ENCODE measurements at regions not wholly inside any gene's neighbourhood (a gene's known extent, or its start where the extent isn't known, plus 50 kb on each side); places are given as distances from the start of the nearest gene placed in this dataset.

DNA sequence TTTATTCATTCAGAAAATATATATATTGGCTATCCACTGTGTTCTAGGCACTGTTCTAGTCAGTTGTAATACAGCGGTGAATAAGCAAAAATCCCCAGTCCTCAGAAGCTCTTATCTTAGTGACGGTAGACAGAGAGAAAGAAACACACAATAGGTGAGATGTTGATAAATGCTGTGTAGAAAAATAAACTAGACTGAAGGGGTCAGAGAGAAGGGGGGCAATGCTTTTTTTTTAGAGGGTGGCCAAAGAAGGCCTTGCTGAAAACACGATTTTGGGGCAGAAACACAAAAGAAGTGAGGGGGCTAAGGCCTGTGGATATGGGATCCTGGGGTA, 68.0 kb upstream of the MBOAT1 start:
- H3K27me3 ChIP-seq (ENCODE audit: control insufficient read depth in 2 of 2, insufficient read depth in 2 of 2, low read length in 2 of 2): no peaks in the 10 kb centered on the region
- H3K27ac ChIP-seq (ENCODE audit: low read depth in 2 of 2, low read length in 2 of 2): no peak overlapping the region
- no peaks in the 10 kb centered on the region for H3K36me3 ChIP-seq (ENCODE audit: control insufficient read depth in 2 of 2, insufficient read depth in 2 of 2, low read length in 2 of 2)
- H3K4me1 ChIP-seq (ENCODE audit: control insufficient read depth in 2 of 2, insufficient read depth in 2 of 2, low read length in 2 of 2): no peaks in the 10 kb centered on the region
- H3K4me3 ChIP-seq (ENCODE audit: low read length in 2 of 2): no peak overlapping the region
- H3K9me3 ChIP-seq (ENCODE audit: control insufficient read depth in 2 of 2, low read length in 2 of 2): no peaks in the 10 kb centered on the region
- H3K9ac ChIP-seq (ENCODE audit: low read depth in 1 of 2, low read length in 2 of 2): no peak overlapping the region

DNA sequence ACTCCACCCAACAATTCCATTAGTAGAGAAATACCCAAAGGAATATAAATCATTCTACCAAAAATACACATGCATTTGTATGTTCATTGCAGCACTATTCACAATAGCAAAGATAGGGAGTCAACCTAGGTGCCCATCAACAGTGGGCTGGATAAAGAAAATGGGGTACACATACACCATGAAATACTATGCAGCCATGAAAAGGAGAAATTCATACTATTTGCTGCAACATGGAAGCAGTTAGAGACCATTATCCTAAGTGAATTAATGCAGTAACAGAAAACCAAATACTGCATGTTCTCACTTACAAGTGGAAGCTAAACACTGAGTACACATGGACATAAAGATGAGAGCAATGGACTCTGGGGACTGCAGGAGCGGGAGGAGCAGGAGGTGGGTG, 72.4 kb upstream of the MBOAT1 start:
- Histone ChIP-seq H3K4me1 (ENCODE audit: control insufficient read depth in 2 of 2, insufficient read depth in 2 of 2, low read length in 2 of 2) (no peaks in the 10 kb centered on the region), H3K4me3 (ENCODE audit: low read length in 2 of 2) (no peak overlapping the region), H3K27me3 (ENCODE audit: control insufficient read depth in 2 of 2, insufficient read depth in 2 of 2, low read length in 2 of 2) (no peaks in the 10 kb centered on the region), H3K9me3 (ENCODE audit: control insufficient read depth in 2 of 2, low read length in 2 of 2) (no peaks in the 10 kb centered on the region), H3K36me3 (ENCODE audit: control insufficient read depth in 2 of 2, insufficient read depth in 2 of 2, low read length in 2 of 2) (no peaks in the 10 kb centered on the region), H3K9ac (ENCODE audit: low read depth in 1 of 2, low read length in 2 of 2) (no peak overlapping the region), H3K27ac (ENCODE audit: low read depth in 2 of 2, low read length in 2 of 2) (no peak overlapping the region)

DNA sequence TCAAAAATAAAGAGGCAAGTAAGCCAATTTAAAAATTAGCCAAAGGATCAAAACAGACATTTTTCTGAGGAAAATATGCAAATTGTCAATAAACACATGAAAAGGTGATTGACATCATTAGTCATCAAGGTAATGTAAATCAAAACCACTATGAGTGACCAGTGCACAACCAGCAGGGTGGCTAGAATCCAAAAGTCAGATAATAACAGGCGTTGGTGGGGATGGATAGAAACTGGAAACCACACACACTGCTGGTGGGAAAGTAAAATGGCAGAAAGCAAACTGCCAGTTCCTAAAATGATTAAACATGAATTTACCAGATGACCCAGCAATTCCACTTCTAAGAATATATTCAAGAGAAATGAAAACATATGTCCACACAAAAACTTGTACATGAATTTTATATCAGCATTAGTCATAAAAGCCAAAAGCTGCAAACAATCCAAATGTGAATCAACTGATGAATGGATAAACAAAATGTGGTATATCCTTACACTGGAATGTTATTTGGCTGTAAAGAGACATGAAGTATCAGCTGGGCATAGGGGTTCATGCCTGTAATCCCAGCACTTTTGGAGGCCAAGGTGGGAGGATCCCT, 74.8 kb upstream of the MBOAT1 start:
- no peaks in the 10 kb centered on the region for H3K9me3 ChIP-seq (ENCODE audit: control insufficient read depth in 2 of 2, low read length in 2 of 2)
- no peaks in the 10 kb centered on the region for H3K36me3 ChIP-seq (ENCODE audit: control insufficient read depth in 2 of 2, insufficient read depth in 2 of 2, low read length in 2 of 2)
- no peak overlapping the region for H3K4me3 ChIP-seq (ENCODE audit: low read length in 2 of 2)
- peaks cover 0 to 1% of the 10 kb centered on the region in 2 donors for H3K4me1 ChIP-seq (ENCODE audit: control insufficient read depth in 2 of 2, insufficient read depth in 2 of 2, low read length in 2 of 2)
- no peaks in the 10 kb centered on the region for H3K27me3 ChIP-seq (ENCODE audit: control insufficient read depth in 2 of 2, insufficient read depth in 2 of 2, low read length in 2 of 2)
- H3K9ac ChIP-seq (ENCODE audit: low read depth in 1 of 2, low read length in 2 of 2): no peak overlapping the region
- no peak overlapping the region for H3K27ac ChIP-seq (ENCODE audit: low read depth in 2 of 2, low read length in 2 of 2)

DNA sequence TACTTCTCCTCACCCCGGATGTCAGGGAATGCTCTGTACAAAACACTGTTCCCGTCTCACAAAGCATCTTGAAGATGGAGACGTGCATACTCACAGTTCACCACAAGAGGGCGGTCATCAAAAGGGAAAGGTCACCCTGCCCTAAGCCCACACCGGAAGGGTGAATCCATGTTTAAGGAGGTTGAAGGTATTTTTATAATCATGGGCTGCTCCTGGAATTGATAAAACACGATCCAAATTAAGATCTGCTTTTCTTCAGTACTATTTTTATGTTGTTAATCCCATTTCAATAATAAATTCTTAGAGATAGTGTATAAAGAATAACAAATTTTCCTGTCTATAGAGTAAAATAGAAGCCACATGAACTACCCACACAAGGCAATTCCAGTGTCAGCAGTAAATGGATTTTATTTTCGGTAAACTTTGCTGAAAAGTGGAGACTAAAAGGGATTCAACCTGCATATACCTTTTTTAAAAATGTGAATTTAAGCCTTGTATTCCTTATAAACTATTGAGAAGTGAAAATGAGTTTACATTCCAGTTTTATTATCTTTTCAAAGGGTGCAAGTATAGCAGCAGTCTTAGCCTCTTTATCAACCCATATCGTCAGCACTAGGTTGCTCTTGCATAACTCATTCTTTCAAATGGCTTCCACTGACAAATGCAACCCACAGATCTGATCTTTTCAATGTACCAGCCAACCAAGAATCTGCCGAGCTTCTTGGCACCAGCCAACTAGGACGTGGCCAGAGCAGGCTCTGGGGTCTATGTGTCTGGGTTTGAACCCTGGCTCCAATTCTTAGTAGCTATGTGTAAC, 79.7 kb upstream of the MBOAT1 start:
- H3K4me1 ChIP-seq (ENCODE audit: control insufficient read depth in 2 of 2, insufficient read depth in 2 of 2, low read length in 2 of 2): peaks cover 0 to 4% of the 10 kb centered on the region in 2 donors
- no peaks in the 10 kb centered on the region for H3K36me3 ChIP-seq (ENCODE audit: control insufficient read depth in 2 of 2, insufficient read depth in 2 of 2, low read length in 2 of 2)
- no peak overlapping the region for H3K9ac ChIP-seq (ENCODE audit: low read depth in 1 of 2, low read length in 2 of 2)
- H3K9me3 ChIP-seq (ENCODE audit: control insufficient read depth in 2 of 2, low read length in 2 of 2): no peaks in the 10 kb centered on the region
- no peaks in the 10 kb centered on the region for H3K27me3 ChIP-seq (ENCODE audit: control insufficient read depth in 2 of 2, insufficient read depth in 2 of 2, low read length in 2 of 2)
- H3K4me3 ChIP-seq (ENCODE audit: low read length in 2 of 2): no peak overlapping the region
- no peak overlapping the region for H3K27ac ChIP-seq (ENCODE audit: low read depth in 2 of 2, low read length in 2 of 2)

DNA sequence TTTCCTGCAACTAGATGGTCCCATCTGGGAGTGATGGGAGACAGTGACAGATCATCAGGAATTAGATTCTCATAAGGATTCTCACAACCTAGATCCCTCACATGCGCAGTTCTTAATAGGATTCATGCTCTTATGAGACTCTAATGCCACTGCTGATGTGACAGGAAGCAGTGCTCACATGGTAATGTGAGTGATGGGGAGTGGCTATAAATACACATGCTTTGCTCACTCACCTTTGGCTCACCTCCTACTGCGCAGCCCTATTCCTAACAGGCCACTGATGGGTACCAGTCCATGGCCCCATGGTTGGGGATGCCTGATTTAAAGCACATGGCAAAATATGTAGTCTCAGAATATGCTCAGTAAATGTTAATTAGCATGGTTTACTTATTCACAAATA, 80.6 kb upstream of the MBOAT1 start:
- Histone ChIP-seq H3K27me3 (ENCODE audit: control insufficient read depth in 2 of 2, insufficient read depth in 2 of 2, low read length in 2 of 2) (no peaks in the 10 kb centered on the region), H3K9me3 (ENCODE audit: control insufficient read depth in 2 of 2, low read length in 2 of 2) (no peaks in the 10 kb centered on the region), H3K4me1 (ENCODE audit: control insufficient read depth in 2 of 2, insufficient read depth in 2 of 2, low read length in 2 of 2) (peaks cover 0 to 4% of the 10 kb centered on the region in 2 donors), H3K9ac (ENCODE audit: low read depth in 1 of 2, low read length in 2 of 2) (no peak overlapping the region), H3K36me3 (ENCODE audit: control insufficient read depth in 2 of 2, insufficient read depth in 2 of 2, low read length in 2 of 2) (no peaks in the 10 kb centered on the region), H3K4me3 (ENCODE audit: low read length in 2 of 2) (no peak overlapping the region), H3K27ac (ENCODE audit: low read depth in 2 of 2, low read length in 2 of 2) (no peak overlapping the region)

DNA sequence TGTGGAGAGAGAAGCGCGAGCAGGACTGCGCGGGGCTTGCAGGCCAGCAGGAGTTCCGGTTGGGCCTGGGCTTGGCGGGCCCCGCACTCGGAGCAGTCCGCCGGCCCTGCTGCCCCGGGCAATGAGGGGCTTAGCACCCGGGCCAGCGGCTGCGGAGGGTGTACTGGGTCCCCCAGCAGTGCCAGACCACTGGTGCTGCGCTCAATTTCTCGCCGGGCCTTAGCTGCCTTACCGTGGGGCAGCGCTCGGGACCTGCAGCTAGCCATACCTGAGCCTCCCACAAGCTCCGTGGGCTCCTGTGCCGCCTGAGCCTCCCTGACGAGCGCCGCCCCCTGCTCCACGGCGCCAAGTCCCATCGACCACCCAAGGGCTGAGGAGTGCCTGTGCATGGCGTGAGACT, 89.0 kb upstream of the MBOAT1 start:
- H3K9ac ChIP-seq (ENCODE audit: low read depth in 1 of 2, low read length in 2 of 2): no peak overlapping the region

DNA sequence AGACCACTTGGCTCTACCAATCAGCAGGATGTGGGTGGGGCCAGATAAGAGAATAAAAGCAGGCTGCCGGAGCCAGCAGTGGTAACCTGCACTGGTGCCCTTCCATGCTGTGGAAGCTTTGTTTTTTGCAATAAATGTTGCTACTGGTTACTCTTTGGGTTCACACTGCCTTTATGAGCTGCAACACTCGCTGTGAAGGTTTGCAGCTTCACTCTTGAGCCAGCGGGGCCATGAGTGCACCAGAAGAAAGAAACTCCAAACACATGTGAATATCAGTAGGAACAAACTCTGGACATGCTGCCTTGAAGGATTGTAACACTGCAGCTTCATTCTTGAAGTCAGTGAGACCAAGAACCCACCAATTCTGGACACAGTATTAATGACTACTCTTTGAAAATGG, 89.9 kb upstream of the MBOAT1 start:
- H3K27ac ChIP-seq (ENCODE audit: low read depth in 2 of 2, low read length in 2 of 2): no peak overlapping the region
- no peaks in the 10 kb centered on the region for H3K36me3 ChIP-seq (ENCODE audit: control insufficient read depth in 2 of 2, insufficient read depth in 2 of 2, low read length in 2 of 2)
- H3K9me3 ChIP-seq (ENCODE audit: control insufficient read depth in 2 of 2, low read length in 2 of 2): no peaks in the 10 kb centered on the region
- H3K27me3 ChIP-seq (ENCODE audit: control insufficient read depth in 2 of 2, insufficient read depth in 2 of 2, low read length in 2 of 2): no peaks in the 10 kb centered on the region
- no peak overlapping the region for H3K9ac ChIP-seq (ENCODE audit: low read depth in 1 of 2, low read length in 2 of 2)
- H3K4me1 ChIP-seq (ENCODE audit: control insufficient read depth in 2 of 2, insufficient read depth in 2 of 2, low read length in 2 of 2): no peaks in the 10 kb centered on the region
- H3K4me3 ChIP-seq (ENCODE audit: low read length in 2 of 2): no peak overlapping the region

More for the DNA sequence above, 89.0 kb upstream of the MBOAT1 start:
- Histone ChIP-seq H3K27ac (ENCODE audit: low read depth in 2 of 2, low read length in 2 of 2) (no peak overlapping the region), H3K4me3 (ENCODE audit: low read length in 2 of 2) (no peak overlapping the region), H3K4me1 (ENCODE audit: control insufficient read depth in 2 of 2, insufficient read depth in 2 of 2, low read length in 2 of 2) (no peaks in the 10 kb centered on the region), H3K27me3 (ENCODE audit: control insufficient read depth in 2 of 2, insufficient read depth in 2 of 2, low read length in 2 of 2) (no peaks in the 10 kb centered on the region), H3K36me3 (ENCODE audit: control insufficient read depth in 2 of 2, insufficient read depth in 2 of 2, low read length in 2 of 2) (no peaks in the 10 kb centered on the region), H3K9me3 (ENCODE audit: control insufficient read depth in 2 of 2, low read length in 2 of 2) (no peaks in the 10 kb centered on the region)

DNA sequence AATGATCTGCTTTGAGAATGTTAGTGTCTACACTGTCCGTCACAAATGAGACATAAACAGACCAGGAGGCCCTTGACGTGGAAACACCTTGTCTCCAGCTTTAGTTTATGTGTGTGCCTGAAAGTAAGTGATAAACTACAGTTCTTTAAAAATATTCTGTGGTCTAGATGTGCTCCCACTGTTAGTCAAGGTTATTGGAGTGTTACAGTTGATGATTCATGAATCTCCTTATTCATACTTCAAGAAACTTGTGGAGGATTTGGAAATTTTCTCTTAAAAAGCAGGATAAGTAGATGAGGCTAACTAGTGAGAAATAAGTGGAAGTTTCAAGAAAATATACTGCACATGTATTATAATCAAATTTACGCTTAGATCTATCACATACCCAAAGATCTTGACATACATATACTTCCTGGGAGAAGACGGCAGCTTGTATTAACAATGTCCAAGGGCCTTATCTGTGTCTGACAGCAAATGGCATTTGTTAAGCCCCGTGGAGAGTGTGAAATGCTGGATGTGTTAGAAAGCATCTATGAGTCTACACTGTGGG, 90.5 kb upstream of the MBOAT1 start:
- H3K9ac ChIP-seq (ENCODE audit: low read depth in 1 of 2, low read length in 2 of 2): no peak overlapping the region
- no peaks in the 10 kb centered on the region for H3K9me3 ChIP-seq (ENCODE audit: control insufficient read depth in 2 of 2, low read length in 2 of 2)
- no peaks in the 10 kb centered on the region for H3K27me3 ChIP-seq (ENCODE audit: control insufficient read depth in 2 of 2, insufficient read depth in 2 of 2, low read length in 2 of 2)
- H3K27ac ChIP-seq (ENCODE audit: low read depth in 2 of 2, low read length in 2 of 2): no peak overlapping the region
- no peaks in the 10 kb centered on the region for H3K36me3 ChIP-seq (ENCODE audit: control insufficient read depth in 2 of 2, insufficient read depth in 2 of 2, low read length in 2 of 2)
- H3K4me3 ChIP-seq (ENCODE audit: low read length in 2 of 2): no peak overlapping the region
- H3K4me1 ChIP-seq (ENCODE audit: control insufficient read depth in 2 of 2, insufficient read depth in 2 of 2, low read length in 2 of 2): no peaks in the 10 kb centered on the region

DNA sequence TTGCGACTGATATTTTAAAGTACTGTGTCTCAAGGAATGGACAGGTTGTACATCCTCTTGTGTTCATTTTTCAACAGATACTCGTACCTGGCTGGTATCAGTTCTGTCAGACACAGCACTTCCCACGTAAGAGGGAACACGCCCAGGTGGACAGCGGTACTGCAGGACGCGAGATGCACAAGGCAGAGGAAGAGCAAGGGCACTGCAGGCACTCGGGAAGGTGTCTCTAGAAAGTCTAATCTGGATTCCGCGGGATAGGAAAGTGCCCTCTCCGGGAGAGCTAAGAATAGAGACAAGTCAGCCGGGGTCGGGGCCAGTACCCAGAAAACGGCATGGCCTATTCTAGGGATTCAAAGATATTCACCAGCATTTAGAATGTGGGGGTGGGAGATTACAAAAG, 94.2 kb upstream of the MBOAT1 start:
- H3K9ac ChIP-seq (ENCODE audit: low read depth in 1 of 2, low read length in 2 of 2): no peak overlapping the region
- H3K27ac ChIP-seq (ENCODE audit: low read depth in 2 of 2, low read length in 2 of 2): no peak overlapping the region
- no peak overlapping the region for H3K4me3 ChIP-seq (ENCODE audit: low read length in 2 of 2)
- no peaks in the 10 kb centered on the region for H3K4me1 ChIP-seq (ENCODE audit: control insufficient read depth in 2 of 2, insufficient read depth in 2 of 2, low read length in 2 of 2)
- no peaks in the 10 kb centered on the region for H3K36me3 ChIP-seq (ENCODE audit: control insufficient read depth in 2 of 2, insufficient read depth in 2 of 2, low read length in 2 of 2)
- H3K27me3 ChIP-seq (ENCODE audit: control insufficient read depth in 2 of 2, insufficient read depth in 2 of 2, low read length in 2 of 2): no peaks in the 10 kb centered on the region
- no peaks in the 10 kb centered on the region for H3K9me3 ChIP-seq (ENCODE audit: control insufficient read depth in 2 of 2, low read length in 2 of 2)

DNA sequence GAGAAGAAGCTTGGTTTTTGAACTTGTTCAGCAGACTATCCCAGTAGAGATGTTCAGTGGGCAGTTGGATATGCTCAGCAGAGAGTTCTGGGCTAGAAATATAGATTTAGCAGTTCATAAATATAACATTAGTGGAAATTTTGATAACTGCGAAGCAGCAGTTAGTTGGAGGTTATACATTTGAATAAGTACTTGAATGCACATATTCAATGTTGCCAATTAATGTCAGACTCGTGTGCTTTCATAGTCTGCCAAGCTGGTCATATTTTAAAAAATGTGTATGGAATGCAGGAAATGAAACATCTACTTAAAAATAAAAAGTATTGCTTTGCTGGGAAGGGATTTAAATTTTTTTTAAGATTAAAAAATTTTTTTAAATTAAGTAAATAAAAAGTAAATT, 92.5 kb upstream of the E2F3 start:
- Histone ChIP-seq H3K4me3 (ENCODE audit: low read length in 2 of 2) (no peak overlapping the region), H3K27me3 (ENCODE audit: control insufficient read depth in 2 of 2, insufficient read depth in 2 of 2, low read length in 2 of 2) (no peaks in the 10 kb centered on the region), H3K4me1 (ENCODE audit: control insufficient read depth in 2 of 2, insufficient read depth in 2 of 2, low read length in 2 of 2) (no peaks in the 10 kb centered on the region), H3K27ac (ENCODE audit: low read depth in 2 of 2, low read length in 2 of 2) (no peak overlapping the region), H3K36me3 (ENCODE audit: control insufficient read depth in 2 of 2, insufficient read depth in 2 of 2, low read length in 2 of 2) (no peaks in the 10 kb centered on the region), H3K9ac (ENCODE audit: low read depth in 1 of 2, low read length in 2 of 2) (no peak overlapping the region), H3K9me3 (ENCODE audit: control insufficient read depth in 2 of 2, low read length in 2 of 2) (no peaks in the 10 kb centered on the region)
